Parathyroid adenoma (tissue), 2 donors: ENCODE measurements at regions not wholly inside any gene's neighbourhood (a gene's known extent, or its start where the extent isn't known, plus 50 kb on each side); places are given as distances from the start of the nearest gene placed in this dataset.

Experiments
- H2AFZ ChIP-seq: fragments of 300-600 bp; sonication (generic); one replicate; pipeline ENCODE4 v1.7.0; 2017; ENCODE audit warnings: antibody characterized with exemption, mild to moderate bottlenecking
- H3K27ac ChIP-seq: fragments of 300-600 bp; sonication (generic); one replicate; pipeline ENCODE4 v1.7.0; 2017
- H3K27me3 ChIP-seq: fragments of 300-600 bp; sonication (generic); one replicate; pipeline ENCODE4 v1.7.0; 2017; ENCODE audit warnings: low read length; ENCODE audit not compliant: control insufficient read depth, insufficient read depth
- H3K36me3 ChIP-seq: fragments of 300-600 bp; sonication (generic); one replicate; pipeline ENCODE4 v1.7.0; 2017; ENCODE audit warnings: low read length; ENCODE audit not compliant: control insufficient read depth, insufficient read depth
- H3K4me1 ChIP-seq: fragments of 300-600 bp; sonication (generic); one replicate; pipeline ENCODE4 v1.7.0; 2017; ENCODE audit warnings: control low read depth
- H3K4me2 ChIP-seq: fragments of 300-600 bp; sonication (generic); one replicate; pipeline ENCODE4 v1.7.0; 2017; ENCODE audit warnings: low read length
- H3K4me3 ChIP-seq: fragments of 300-600 bp; sonication (generic); one replicate; pipeline ENCODE4 v1.7.0; 2017; ENCODE audit warnings: low read depth, low read length
- H3K79me2 ChIP-seq: fragments of 300-600 bp; sonication (generic); one replicate; pipeline ENCODE4 v1.7.0; 2017; ENCODE audit warnings: control low read depth
- H3K9ac ChIP-seq: fragments of 300-600 bp; sonication (generic); one replicate; pipeline ENCODE4 v1.7.0; 2017; ENCODE audit warnings: mild to moderate bottlenecking
- H3K9me3 ChIP-seq: fragments of 300-600 bp; sonication (generic); one replicate; pipeline ENCODE4 v1.7.0; 2017; ENCODE audit warnings: low read length; ENCODE audit not compliant: control insufficient read depth
- CTCF ChIP-seq: fragments of 300-600 bp; sonication (generic); IDR thresholded peaks from one replicate; pipeline ENCODE4 v1.7.0; 2017; ENCODE audit warnings: antibody characterized with exemption, mild to moderate bottlenecking
- donor health status: primary hyperparathyroidism.

- no peak for TF ChIP-seq CTCF
- Histone ChIP-seq H3K27ac (no peak overlapping the region), H3K9ac (no peak overlapping the region), H3K4me3 (no peak overlapping the region), H3K27me3 (no peaks in the 10 kb centered on the region), H3K4me2 (no peak overlapping the region), H3K4me1 (no peaks in the 10 kb centered on the region), H2AFZ (no peak overlapping the region), H3K9me3 (no peaks in the 10 kb centered on the region), H3K36me3 (no peaks in the 10 kb centered on the region), H3K79me2 (no peaks in the 10 kb centered on the region)
Measured at GRCh38 chr11:71188886-71189767, 63.2 kb downstream of the SHANK2 start.

GRCh38 chr11:71188073-71188472 is 64.3 kb downstream of the SHANK2 start:
- Histone ChIP-seq H3K36me3 (no peaks in the 10 kb centered on the region), H3K9me3 (no peaks in the 10 kb centered on the region), H3K4me2 (no peak overlapping the region), H3K9ac (no peak overlapping the region), H3K79me2 (no peaks in the 10 kb centered on the region), H3K27me3 (no peaks in the 10 kb centered on the region), H2AFZ (no peak overlapping the region), H3K4me1 (no peaks in the 10 kb centered on the region), H3K27ac (no peak overlapping the region), H3K4me3 (no peak overlapping the region)
- no peak for TF ChIP-seq CTCF

GRCh38 chr11:71186806-71187205 is 65.6 kb downstream of the SHANK2 start:
- Histone ChIP-seq H2AFZ (no peak overlapping the region), H3K79me2 (no peaks in the 10 kb centered on the region), H3K4me2 (no peak overlapping the region), H3K4me1 (no peaks in the 10 kb centered on the region), H3K36me3 (no peaks in the 10 kb centered on the region), H3K27ac (no peak overlapping the region), H3K9ac (no peak overlapping the region), H3K9me3 (no peaks in the 10 kb centered on the region), H3K4me3 (no peak overlapping the region), H3K27me3 (no peaks in the 10 kb centered on the region)
- TF ChIP-seq CTCF: no peak

GRCh38 chr11:71185411-71185810 is 67.0 kb downstream of the SHANK2 start:
- Histone ChIP-seq H3K36me3 (no peaks in the 10 kb centered on the region), H3K79me2 (no peaks in the 10 kb centered on the region), H3K4me2 (no peak overlapping the region), H3K9ac (no peak overlapping the region), H3K27ac (no peak overlapping the region), H3K9me3 (no peaks in the 10 kb centered on the region), H3K4me3 (no peak overlapping the region), H2AFZ (no peak overlapping the region), H3K4me1 (no peaks in the 10 kb centered on the region), H3K27me3 (no peaks in the 10 kb centered on the region)
- TF ChIP-seq CTCF: no peak
